Activated CD8-positive, alpha-beta memory T cell treated with anti-CD3 and anti-CD28 coated beads, Interleukin-2, amount 50 U/mL, for 24 hours (primary cell): ENCODE measurements at regions not wholly inside any gene's neighbourhood (a gene's known extent, or its start where the extent isn't known, plus 50 kb on each side); places are given as distances from the start of the nearest gene placed in this dataset.
"Not testable (repeated sequence)": the region's sequence is repeated elsewhere in the genome, so short reads cannot be mapped to it uniquely, and the experiment has no call there.

Source experiments
- DNase-seq: peaks from one replicate; pipeline ENCODE4 v3.0.0-alpha.2; 2020; ENCODE audit errors: extremely low read depth

GRCh38 chr7:68980011-68980410, 618.3 kb upstream of the AUTS2 start:
- DNase-seq, result no peak

- not testable (repeated sequence) for DNase-seq
Observed at GRCh38 chr7:68980432-68980831, 617.8 kb upstream of the AUTS2 start.

GRCh38 chr7:68984306-68984705, 614.0 kb upstream of the AUTS2 start:
- no peak for DNase-seq

GRCh38 chr7:68994841-68995240, 603.4 kb upstream of the AUTS2 start:
- DNase-seq, result no peak

GRCh38 chr7:68998136-68998535, 600.1 kb upstream of the AUTS2 start:
- DNase-seq, result no peak

- no peak for DNase-seq
Observed at GRCh38 chr7:69002416-69002815, 595.9 kb upstream of the AUTS2 start.

GRCh38 chr7:69012149-69012548, 586.1 kb upstream of the AUTS2 start:
- no peak for DNase-seq

GRCh38 chr7:69017208-69017607, 581.1 kb upstream of the AUTS2 start:
- DNase-seq, result no peak

GRCh38 chr7:69018200-69018599, 580.1 kb upstream of the AUTS2 start:
- DNase-seq, result no peak

GRCh38 chr7:69019437-69019836, 578.8 kb upstream of the AUTS2 start:
- no peak for DNase-seq

- no peak for DNase-seq
Observed at GRCh38 chr7:69020536-69020935, 577.7 kb upstream of the AUTS2 start.

GRCh38 chr7:69025249-69025648, 573.0 kb upstream of the AUTS2 start:
- no peak for DNase-seq

- DNase-seq, result no peak
Observed at GRCh38 chr7:69032848-69033247, 565.4 kb upstream of the AUTS2 start.

GRCh38 chr7:69035826-69036225, 562.4 kb upstream of the AUTS2 start:
- DNase-seq, result no peak

GRCh38 chr7:69036301-69036700, 562.0 kb upstream of the AUTS2 start:
- no peak for DNase-seq

GRCh38 chr7:69038915-69039314, 559.4 kb upstream of the AUTS2 start:
- DNase-seq, result no peak

- DNase-seq, result no peak
Observed at GRCh38 chr7:69042138-69042537, 556.1 kb upstream of the AUTS2 start.

- DNase-seq, result no peak
Observed at GRCh38 chr7:69047151-69047754, 551.0 kb upstream of the AUTS2 start.

GRCh38 chr7:69049326-69049725, 548.9 kb upstream of the AUTS2 start:
- DNase-seq, result no peak

GRCh38 chr7:69052447-69052846, 545.8 kb upstream of the AUTS2 start:
- DNase-seq, result no peak

GRCh38 chr7:69060516-69060915, 537.8 kb upstream of the AUTS2 start:
- DNase-seq, result no peak

- DNase-seq, result no peak
Observed at GRCh38 chr7:69062020-69062765, 536.1 kb upstream of the AUTS2 start.

- no peak for DNase-seq
Observed at GRCh38 chr7:69067397-69067796, 530.9 kb upstream of the AUTS2 start.

GRCh38 chr7:69070476-69070875, 527.8 kb upstream of the AUTS2 start:
- no peak for DNase-seq
